GM12878 (cell line): ENCODE measurements at regions not wholly inside any gene's neighbourhood (a gene's known extent, or its start where the extent isn't known, plus 50 kb on each side); places are given as distances from the start of the nearest gene placed in this dataset.

Experiments used
- ATAC-seq: fragments of 200-7000 bp; cut with Tn5 transposase; 3 replicates; pipeline ENCODE4 v1.9.1; 2020; ENCODE audit warnings: mild to moderate bottlenecking, moderate library complexity
- BruUV-seq: library from RNA; stranded (reverse); fragments of 400-500 nt; replicated peaks from 2 replicates; lab custom pipeline; 2021; lab: Mats Ljungman, UMichigan
- CTCF ChIA-PET: fragments of 300-600 bp; sonication (Branson Sonifier 250); formaldehyde crosslinking; extraction: SDS; loops from one replicate; lab custom pipeline; 2021; ENCODE audit warnings: inconsistent platforms; lab: Yijun Ruan, JAX
- POLR2A ChIA-PET: fragments of 350-600 bp; formaldehyde crosslinking; extraction: SDS; loops from one replicate; lab custom pipeline; 2021; ENCODE audit warnings: inconsistent platforms; lab: Charles Lee
- RAD21 ChIA-PET: fragments of 300-600 bp; sonication (Branson Sonifier 250); formaldehyde crosslinking; loops from one replicate; lab custom pipeline; 2023; ENCODE audit warnings: antibody characterized with exemption; ENCODE audit not compliant: unreplicated experiment; lab: Charles Lee
- SMC1A ChIA-PET: fragments of 300-600 bp; sonication (Branson Sonifier 250); formaldehyde crosslinking; loops from one replicate; lab custom pipeline; 2023; ENCODE audit not compliant: unreplicated experiment, uncharacterized antibody; lab: Charles Lee
- DNase-seq: peaks from one replicate; pipeline ENCODE4 v3.0.0-alpha.2; 2011; ENCODE audit warnings: low read depth, low spot score
- FAIRE-seq: peaks from 3 replicates; lab custom pipeline; 2011; peaks lifted over from hg19 to GRCh38; lab: Jason Lieb, UNC
- H2AFZ ChIP-seq: 2 replicates; pipeline ENCODE4 v1.6.0; 2011; ENCODE audit warnings: low read depth, low read length, control low read depth; ENCODE audit not compliant: control insufficient read depth
- H3K27ac ChIP-seq: 2 replicates; pipeline ENCODE4 v1.5.1; 2011; ENCODE audit warnings: control low read depth; ENCODE audit not compliant: control insufficient read depth, insufficient read depth
- H3K27me3 ChIP-seq, 2 experiments: replicated peaks in 1 of 2; 2 replicates each; pipeline versions ENCODE4 v1.6.0 to v1.6.1; 2011; ENCODE audit warnings: low read length in 1 of 2; ENCODE audit not compliant: control insufficient read depth in 2 of 2, insufficient read depth in 2 of 2
- H3K36me3 ChIP-seq, 2 experiments: 2 replicates each; pipeline ENCODE4 v1.5.1; 2011; ENCODE audit warnings: low read length in 1 of 2; ENCODE audit not compliant: control insufficient read depth in 2 of 2, insufficient read depth in 2 of 2
- H3K4me1 ChIP-seq: 2 replicates; pipeline ENCODE4 v1.6.1; 2011; ENCODE audit warnings: mild to moderate bottlenecking, low read length, moderate library complexity, mixed read lengths; ENCODE audit not compliant: control insufficient read depth, insufficient read depth
- H3K4me2 ChIP-seq: 2 replicates; pipeline ENCODE4 v1.6.0; 2011; ENCODE audit warnings: control low read depth; ENCODE audit not compliant: control insufficient read depth, insufficient read depth
- H3K4me3 ChIP-seq: fragments of 200-600 bp; sonication (generic); 2 replicates; pipeline ENCODE4 v1.5.1; 2016
- H3K79me2 ChIP-seq: 2 replicates; pipeline ENCODE4 v1.6.0; 2011; ENCODE audit warnings: low read length; ENCODE audit not compliant: control insufficient read depth, insufficient read depth
- H3K9ac ChIP-seq: 2 replicates; pipeline ENCODE4 v1.8.0; 2011; ENCODE audit warnings: low read length, control low read depth, mixed read lengths; ENCODE audit not compliant: control insufficient read depth, insufficient read depth
- H3K9me3 ChIP-seq: replicated peaks from 3 replicates; pipeline ENCODE4 v1.5.1; 2011; ENCODE audit warnings: mild to moderate bottlenecking, low read length; ENCODE audit not compliant: control insufficient read depth, insufficient read depth
- H4K20me1 ChIP-seq: 2 replicates; pipeline ENCODE4 v1.6.0; 2011; ENCODE audit not compliant: control insufficient read depth, insufficient read depth
- CREB1 ChIP-seq: IDR thresholded peaks from 2 replicates; pipeline ENCODE4 v1.6.1; 2012; ENCODE audit warnings: low read depth, mild to moderate bottlenecking, inconsistent platforms
- EED ChIP-seq: sonication (generic); IDR thresholded peaks from 2 replicates; pipeline ENCODE4 v1.6.1; 2016; ENCODE audit warnings: antibody characterized with exemption, low read depth
- EP300 ChIP-seq, 2 experiments: fragments of 150-350 bp in 1 of 2; IDR thresholded peaks; 2 replicates each; pipeline ENCODE4 v1.6.1; 2011 to 2012; ENCODE audit warnings: low read depth in 2 of 2, low read length in 2 of 2, borderline replicate concordance in 1 of 2, improper control_type of control experiment in 1 of 2, inconsistent platforms in 1 of 2; ENCODE audit not compliant: control insufficient read depth in 1 of 2
- EZH2 ChIP-seq: IDR thresholded peaks from 2 replicates; pipeline ENCODE4 v1.6.1; 2012; ENCODE audit warnings: low read depth, mild to moderate bottlenecking, control low read depth, inconsistent platforms, low read length, borderline replicate concordance; ENCODE audit not compliant: control insufficient read depth
- FOXK2 ChIP-seq: fragments of 450-650 bp; IDR thresholded peaks from 2 replicates; pipeline ENCODE4 v1.6.1; 2017; ENCODE audit warnings: mild to moderate bottlenecking, moderate library complexity
- HDAC2 ChIP-seq: fragments of 200-600 bp; sonication (generic); IDR thresholded peaks from 2 replicates; pipeline ENCODE4 v1.6.1; 2017
- JUNB ChIP-seq: IDR thresholded peaks from 2 replicates; pipeline ENCODE4 v1.6.1; 2016; ENCODE audit warnings: antibody characterized with exemption, mild to moderate bottlenecking
- NFYA ChIP-seq: IDR thresholded peaks from 2 replicates; pipeline ENCODE4 v1.6.1; 2011; ENCODE audit warnings: low read depth, mild to moderate bottlenecking, low read length, improper control_type of control experiment, borderline replicate concordance
- NR2C1 ChIP-seq: fragments of 450-650 bp; IDR thresholded peaks from 2 replicates; pipeline ENCODE4 v1.6.1; 2017; ENCODE audit warnings: antibody characterized with exemption, mild to moderate bottlenecking, moderate library complexity
- NR2F1 ChIP-seq: fragments of 450-650 bp; conservative IDR thresholded peaks from 2 replicates; pipeline ENCODE4 v1.6.1; 2017; ENCODE audit warnings: mild to moderate bottlenecking
- RB1 ChIP-seq: fragments of 450-650 bp; formaldehyde crosslinking; IDR thresholded peaks from 2 replicates; pipeline ENCODE4 v1.6.1; 2017; ENCODE audit warnings: mild to moderate bottlenecking, borderline replicate concordance
- SMC3 ChIP-seq: IDR thresholded peaks from 2 replicates; pipeline ENCODE4 v1.6.1; 2011; ENCODE audit warnings: low read length, improper control_type of control experiment, borderline replicate concordance
- SP1 ChIP-seq: IDR thresholded peaks from one replicate; pipeline ENCODE4 v1.6.1; 2011; ENCODE audit warnings: low read depth, low read length
- SRF ChIP-seq, 2 experiments: IDR thresholded peaks; 2 replicates each; pipeline ENCODE4 v1.6.1; 2011; ENCODE audit warnings: low read depth in 2 of 2, low read length in 2 of 2, mild to moderate bottlenecking in 1 of 2, moderate library complexity in 1 of 2
- TCF7 ChIP-seq: IDR thresholded peaks from 2 replicates; pipeline ENCODE4 v1.6.1; 2014; ENCODE audit warnings: antibody characterized with exemption, borderline replicate concordance
- ZNF24 ChIP-seq: fragments of 450-650 bp; IDR thresholded peaks from 2 replicates; pipeline ENCODE4 v1.6.1; 2017; ENCODE audit warnings: antibody characterized with exemption, mild to moderate bottlenecking
- WGBS: methylation state at CpG from one replicate; pipeline ENCODE4 v1.1.6; 2016; ENCODE audit warnings: low lambda C conversion rate; ENCODE audit not compliant: insufficient replicate concordance, insufficient coverage; ENCODE audit errors: missing lambda C conversion rate; 5-methylcytosine and 5-hydroxymethylcytosine counted together
- in situ Hi-C: fragments of 300-500 bp; cut with MboI; formaldehyde crosslinking; loops from 9 replicates; pipeline ENCODE4 v1.14.3; 2018; ENCODE audit warnings: mixed read lengths
- intact Hi-C: fragments of 100-400 bp; cut with micrococcal nuclease; formaldehyde crosslinking; loops from one replicate; pipeline ENCODE4 v1.14.2; 2022; ENCODE audit not compliant: unreplicated experiment
- TF ChIP-seq, protein P1 (sequence below): IDR thresholded peaks from 2 replicates; pipeline ENCODE4 v1.6.1; 2012; ENCODE audit warnings: low read depth, low read length, improper control_type of control experiment
- TF ChIP-seq, protein P2 (sequence below): fragments of 450-650 bp; IDR thresholded peaks from 2 replicates; pipeline ENCODE4 v1.6.1; 2016; ENCODE audit warnings: mild to moderate bottlenecking

DNA sequence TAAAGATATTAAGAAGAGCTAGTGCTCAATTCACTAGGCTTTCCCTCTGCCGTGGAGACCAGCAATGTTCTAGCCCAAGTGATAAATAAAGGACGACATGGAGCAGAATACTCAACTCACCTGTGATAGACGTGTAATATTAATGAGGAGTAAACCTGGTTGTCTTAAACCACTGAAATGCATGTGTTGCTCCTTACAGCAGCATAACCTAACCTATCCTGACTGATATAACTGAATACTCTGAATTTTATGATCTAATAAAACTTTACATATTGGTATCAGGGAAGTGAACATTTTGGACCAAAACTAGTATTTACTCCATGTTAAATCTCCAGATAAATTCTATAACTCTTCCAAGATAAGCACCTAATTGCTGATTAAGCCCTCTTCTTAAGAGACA, 531.0 kb downstream of the METTL4 start:
- FAIRE-seq (no peak), ATAC-seq (no peak), DNase-seq (no peak)
- ChIA-PET CTCF (no interaction called here), POLR2A (no interaction called here), RAD21 (no interaction called here), SMC1A (no interaction called here)
- TF ChIP-seq RB1 (no peak), NR2C1 (no peak), SRF (IDR thresholded peaks at IDR 0.05; ENCODE audit: low read depth in 2 of 2, low read length in 2 of 2) (no peak), FOXK2 (no peak), NFYA (no peak), SMC3 (no peak), TCF7 (no peak), NR2F1 (no peak), JUNB (no peak), ZNF24 (no peak)
- Histone ChIP-seq H3K4me2 (no peak overlapping the region), H3K27ac (no peak overlapping the region), H3K36me3 (no peaks in the 10 kb centered on the region), H3K4me1 (no peaks in the 10 kb centered on the region), H4K20me1 (no peaks in the 10 kb centered on the region), H3K27me3 (no peaks in the 10 kb centered on the region), H3K4me3 (no peak overlapping the region), H3K9me3 (no peaks in the 10 kb centered on the region), H3K9ac (no peak overlapping the region), H3K79me2 (no peaks in the 10 kb centered on the region), H2AFZ (no peak overlapping the region)
- intact Hi-C loops = no loop called here
- WGBS = 0% methylated on average over 3 of the region's 3 CpGs
- no TSS peak for BruUV-seq
- in situ Hi-C loops = no loop called here

DNA sequence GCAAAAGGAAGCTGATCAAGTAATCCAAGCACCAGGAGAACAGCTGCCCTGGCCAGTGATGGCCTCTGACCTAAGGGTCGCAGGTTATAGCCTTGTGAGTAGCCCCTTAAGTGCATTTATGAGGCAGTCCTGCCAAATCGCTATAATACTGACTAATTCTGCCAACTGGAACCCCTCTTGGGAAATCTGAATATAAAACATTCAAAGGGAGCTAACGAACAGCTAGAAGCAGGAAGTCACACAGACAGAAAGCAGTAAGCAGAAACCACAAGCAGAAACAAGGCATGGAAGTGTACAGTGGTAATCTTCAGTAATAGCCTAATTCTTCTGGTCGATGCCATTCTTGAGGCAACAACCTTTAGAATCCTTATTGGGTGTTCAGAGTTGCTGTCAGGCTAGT, 521.3 kb downstream of the METTL4 start:
- Histone ChIP-seq H2AFZ (no peak overlapping the region), H3K4me2 (no peak overlapping the region), H3K4me1 (no peaks in the 10 kb centered on the region), H4K20me1 (no peaks in the 10 kb centered on the region), H3K27me3 (no peaks in the 10 kb centered on the region; a peak in 1 of 4 replicates), H3K79me2 (no peaks in the 10 kb centered on the region), H3K27ac (no peak overlapping the region), H3K4me3 (no peak overlapping the region), H3K9me3 (no peaks in the 10 kb centered on the region), H3K36me3 (no peaks in the 10 kb centered on the region), H3K9ac (no peak overlapping the region)
- ChIA-PET RAD21 (no interaction called here), POLR2A (no interaction called here), CTCF (no interaction called here), SMC1A (interaction anchor here (1.0 to 1.1 kb wide), 2 partner anchors 18 to 22 kb away, joined by 3 read pairs; no protein-coding TSS in a partner anchor)
- intact Hi-C loops = no loop called here
- 0% methylated on average over 4 of the region's 4 CpGs for WGBS
- in situ Hi-C loops = no loop called here
- FAIRE-seq (no peak), DNase-seq (no peak), ATAC-seq (no peak)
- no TSS peak for BruUV-seq
- TF ChIP-seq, protein P1, sequence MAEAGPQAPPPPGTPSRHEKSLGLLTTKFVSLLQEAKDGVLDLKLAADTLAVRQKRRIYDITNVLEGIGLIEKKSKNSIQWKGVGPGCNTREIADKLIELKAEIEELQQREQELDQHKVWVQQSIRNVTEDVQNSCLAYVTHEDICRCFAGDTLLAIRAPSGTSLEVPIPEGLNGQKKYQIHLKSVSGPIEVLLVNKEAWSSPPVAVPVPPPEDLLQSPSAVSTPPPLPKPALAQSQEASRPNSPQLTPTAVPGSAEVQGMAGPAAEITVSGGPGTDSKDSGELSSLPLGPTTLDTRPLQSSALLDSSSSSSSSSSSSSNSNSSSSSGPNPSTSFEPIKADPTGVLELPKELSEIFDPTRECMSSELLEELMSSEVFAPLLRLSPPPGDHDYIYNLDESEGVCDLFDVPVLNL = no peak
- TF ChIP-seq EP300 (IDR thresholded peaks at IDR 0.05; ENCODE audit: borderline replicate concordance in 1 of 2, control insufficient read depth in 1 of 2, low read depth in 2 of 2, low read length in 2 of 2) (no peak), SP1 (no peak), EZH2 (no peak), CREB1 (no peak), EED (no peak), HDAC2 (no peak)
- TF ChIP-seq, protein P2, sequence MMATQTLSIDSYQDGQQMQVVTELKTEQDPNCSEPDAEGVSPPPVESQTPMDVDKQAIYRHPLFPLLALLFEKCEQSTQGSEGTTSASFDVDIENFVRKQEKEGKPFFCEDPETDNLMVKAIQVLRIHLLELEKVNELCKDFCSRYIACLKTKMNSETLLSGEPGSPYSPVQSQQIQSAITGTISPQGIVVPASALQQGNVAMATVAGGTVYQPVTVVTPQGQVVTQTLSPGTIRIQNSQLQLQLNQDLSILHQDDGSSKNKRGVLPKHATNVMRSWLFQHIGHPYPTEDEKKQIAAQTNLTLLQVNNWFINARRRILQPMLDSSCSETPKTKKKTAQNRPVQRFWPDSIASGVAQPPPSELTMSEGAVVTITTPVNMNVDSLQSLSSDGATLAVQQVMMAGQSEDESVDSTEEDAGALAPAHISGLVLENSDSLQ = no peak
